Neural progenitor cell (in vitro differentiated cells): ENCODE measurements at regions not wholly inside any gene's neighbourhood (a gene's known extent, or its start where the extent isn't known, plus 50 kb on each side); places are given as distances from the start of the nearest gene placed in this dataset.

Source experiments
- EZH2 ChIP-seq: fragments of 200-600 bp; sonication (generic); IDR thresholded peaks from 2 replicates; pipeline ENCODE4 v1.6.1; 2017; ENCODE audit warnings: antibody characterized with exemption, mild to moderate bottlenecking, moderate library complexity
- TF ChIP-seq, protein P1 (sequence below): fragments of 200-600 bp; sonication (generic); IDR thresholded peaks from 2 replicates; pipeline ENCODE4 v1.5.1; 2017; ENCODE audit warnings: antibody characterized with exemption, mild to moderate bottlenecking

- TF ChIP-seq, protein P1, sequence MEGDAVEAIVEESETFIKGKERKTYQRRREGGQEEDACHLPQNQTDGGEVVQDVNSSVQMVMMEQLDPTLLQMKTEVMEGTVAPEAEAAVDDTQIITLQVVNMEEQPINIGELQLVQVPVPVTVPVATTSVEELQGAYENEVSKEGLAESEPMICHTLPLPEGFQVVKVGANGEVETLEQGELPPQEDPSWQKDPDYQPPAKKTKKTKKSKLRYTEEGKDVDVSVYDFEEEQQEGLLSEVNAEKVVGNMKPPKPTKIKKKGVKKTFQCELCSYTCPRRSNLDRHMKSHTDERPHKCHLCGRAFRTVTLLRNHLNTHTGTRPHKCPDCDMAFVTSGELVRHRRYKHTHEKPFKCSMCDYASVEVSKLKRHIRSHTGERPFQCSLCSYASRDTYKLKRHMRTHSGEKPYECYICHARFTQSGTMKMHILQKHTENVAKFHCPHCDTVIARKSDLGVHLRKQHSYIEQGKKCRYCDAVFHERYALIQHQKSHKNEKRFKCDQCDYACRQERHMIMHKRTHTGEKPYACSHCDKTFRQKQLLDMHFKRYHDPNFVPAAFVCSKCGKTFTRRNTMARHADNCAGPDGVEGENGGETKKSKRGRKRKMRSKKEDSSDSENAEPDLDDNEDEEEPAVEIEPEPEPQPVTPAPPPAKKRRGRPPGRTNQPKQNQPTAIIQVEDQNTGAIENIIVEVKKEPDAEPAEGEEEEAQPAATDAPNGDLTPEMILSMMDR: no peak
- no peak for TF ChIP-seq EZH2
Measured at GRCh38 chrX:42021058-42021457, 97.7 kb upstream of the CASK start.
